SK-N-SH (cell line): ENCODE measurements at regions not wholly inside any gene's neighbourhood (a gene's known extent, or its start where the extent isn't known, plus 50 kb on each side); places are given as distances from the start of the nearest gene placed in this dataset.

Experiments used
- CTCF ChIA-PET: fragments of 300-600, 350-600 bp; formaldehyde crosslinking; extraction: SDS; loops from one replicate; lab custom pipeline; 2021; lab: Yijun Ruan, JAX
- POLR2A ChIA-PET: fragments of 350-600 bp; sonication (Branson Sonifier 250); formaldehyde crosslinking; extraction: SDS; loops from one replicate; lab custom pipeline; 2020; ENCODE audit warnings: antibody characterized with exemption, inconsistent platforms; lab: Yijun Ruan, JAX
- DNase-seq: peaks from one replicate; pipeline ENCODE4 v3.0.0; 2012
- H2AFZ ChIP-seq: fragments of 200-600 bp; sonication (generic); 2 replicates; pipeline ENCODE4 v1.8.1; 2016; ENCODE audit warnings: antibody characterized with exemption, mild to moderate bottlenecking, low read depth
- H3F3A ChIP-seq: fragments of 200-600 bp; sonication (generic); replicated peaks from 2 replicates; pipeline ENCODE3; 2016; ENCODE audit warnings: antibody characterized with exemption, mild to moderate bottlenecking; ENCODE audit not compliant: insufficient read depth
- H3K27ac ChIP-seq, 2 experiments: fragments of 200-500 bp in 1 of 2; fragments of 200-600 bp in 1 of 2; sonication (Bioruptor generic) in 1 of 2; sonication (generic), shearing (Covaris generic) in 1 of 2; 2 replicates each; pipeline versions ENCODE4 v1.5.1 to v1.6.1; 2014 to 2016; ENCODE audit warnings: low read depth in 2 of 2, inconsistent platforms in 1 of 2, low read length in 1 of 2, mild to moderate bottlenecking in 1 of 2, mixed read lengths in 1 of 2
- H3K27me3 ChIP-seq: fragments of 200-600 bp; sonication (generic), shearing (Covaris generic); 2 replicates; pipeline ENCODE4 v1.6.1; 2016; ENCODE audit warnings: mixed run types; ENCODE audit not compliant: insufficient read depth
- H3K36me3 ChIP-seq, 2 experiments: fragments of 200-500 bp in 1 of 2; fragments of 200-600 bp in 1 of 2; sonication (Bioruptor generic) in 1 of 2; sonication (generic) in 1 of 2; replicated peaks in 1 of 2; 2 replicates each; pipeline versions ENCODE3 to v1.5.1; 2014 to 2016; ENCODE audit warnings: low read length in 1 of 2, mild to moderate bottlenecking in 1 of 2; ENCODE audit not compliant: insufficient read depth in 2 of 2, control insufficient read depth in 1 of 2
- H3K4me1 ChIP-seq, 2 experiments: fragments of 200-500 bp in 1 of 2; fragments of 200-600 bp in 1 of 2; sonication (Bioruptor generic) in 1 of 2; sonication (generic), shearing (Covaris generic) in 1 of 2; 2 replicates each; pipeline versions ENCODE4 v1.5.1 to v1.6.1; 2014 to 2016; ENCODE audit warnings: low read depth in 1 of 2, low read length in 1 of 2, mixed run types in 1 of 2; ENCODE audit not compliant: insufficient read depth in 2 of 2, control insufficient read depth in 1 of 2
- H3K4me2 ChIP-seq: fragments of 200-600 bp; sonication (generic), shearing (Covaris generic); 2 replicates; pipeline ENCODE4 v1.6.1; 2017; ENCODE audit warnings: mixed run types
- H3K4me3 ChIP-seq, 2 experiments: fragments of 200-500 bp in 1 of 2; fragments of 200-600 bp in 1 of 2; sonication (Bioruptor generic) in 1 of 2; sonication (generic), shearing (Covaris generic) in 1 of 2; 2 replicates each; pipeline versions ENCODE4 v1.5.1 to v1.8.1; 2014 to 2016; ENCODE audit warnings: low read depth in 2 of 2, inconsistent platforms in 1 of 2, low read length in 1 of 2, mild to moderate bottlenecking in 1 of 2, mixed read lengths in 1 of 2, moderate library complexity in 1 of 2
- H3K79me2 ChIP-seq: fragments of 200-600 bp; sonication (generic); 2 replicates; pipeline ENCODE4 v1.8.1; 2017; ENCODE audit warnings: mild to moderate bottlenecking; ENCODE audit not compliant: insufficient read depth
- H3K9ac ChIP-seq: fragments of 200-600 bp; sonication (generic); 2 replicates; pipeline ENCODE4 v1.6.1; 2017; ENCODE audit warnings: mixed run types
- H3K9me2 ChIP-seq: fragments of 200-600 bp; sonication (generic); 2 replicates; pipeline ENCODE4 v1.6.1; 2017; ENCODE audit warnings: mixed run types
- H3K9me3 ChIP-seq: fragments of 200-600 bp; sonication (generic); 2 replicates; pipeline ENCODE4 v1.6.1; 2017; ENCODE audit warnings: mixed run types, mild to moderate bottlenecking, moderate library complexity
- H4K20me1 ChIP-seq: fragments of 200-600 bp; sonication (generic); 2 replicates; pipeline ENCODE4 v1.6.1; 2017; ENCODE audit warnings: mild to moderate bottlenecking, mixed run types; ENCODE audit not compliant: insufficient read depth
- FOXJ3 ChIP-seq: sonication (generic); formaldehyde crosslinking; IDR thresholded peaks from 2 replicates; pipeline ENCODE4 v1.5.1; 2020; ENCODE audit warnings: mild to moderate bottlenecking, missing genetic modification reagents
- GABPA ChIP-seq: IDR thresholded peaks from 2 replicates; pipeline ENCODE4 v1.4.0; 2012; ENCODE audit warnings: low read depth, mild to moderate bottlenecking
- GATA2 ChIP-seq: sonication (generic); formaldehyde crosslinking; IDR thresholded peaks from 2 replicates; pipeline ENCODE4 v1.5.0; 2020; ENCODE audit warnings: mild to moderate bottlenecking, missing genetic modification reagents
- MXI1 ChIP-seq: IDR thresholded peaks from 2 replicates; pipeline ENCODE4 v1.6.1; 2012; ENCODE audit warnings: mild to moderate bottlenecking, low read depth, low read length, improper control_type of control experiment
- NFIC ChIP-seq: IDR thresholded peaks from 2 replicates; pipeline ENCODE4 v1.4.0; 2012; ENCODE audit warnings: borderline replicate concordance
- NRF1 ChIP-seq: IDR thresholded peaks from 2 replicates; pipeline ENCODE4 v1.6.1; 2012; ENCODE audit warnings: low read depth, mild to moderate bottlenecking, low read length
- RXRA ChIP-seq: IDR thresholded peaks from 2 replicates; pipeline ENCODE4 v1.4.0; 2012; ENCODE audit warnings: low read depth, mild to moderate bottlenecking, borderline replicate concordance
- SIN3A ChIP-seq: IDR thresholded peaks from 2 replicates; pipeline ENCODE4 v1.6.1; 2012; ENCODE audit warnings: low read depth, mild to moderate bottlenecking, low read length, moderate library complexity, borderline replicate concordance
- SMC3 ChIP-seq: IDR thresholded peaks from 2 replicates; pipeline ENCODE4 v1.6.1; 2012; ENCODE audit warnings: low read depth, low read length, improper control_type of control experiment
- TEAD4 ChIP-seq: IDR thresholded peaks from 2 replicates; pipeline ENCODE4 v1.4.0; 2012; ENCODE audit warnings: mild to moderate bottlenecking, borderline replicate concordance; ENCODE audit not compliant: insufficient read depth
- YY1 ChIP-seq: IDR thresholded peaks from 2 replicates; pipeline ENCODE4 v1.4.0; 2012; ENCODE audit warnings: low read depth, mild to moderate bottlenecking
- TF ChIP-seq, protein P1 (sequence below): fragments of 150-350 bp; IDR thresholded peaks from 2 replicates; pipeline ENCODE4 v1.6.1; 2016; ENCODE audit warnings: mild to moderate bottlenecking, low read depth, low read length
- TF ChIP-seq, protein P2 (sequence below): IDR thresholded peaks from 2 replicates; pipeline ENCODE4 v1.4.0; 2012; ENCODE audit warnings: low read depth, borderline replicate concordance
- TF ChIP-seq, protein P3 (sequence below): fragments of 150-350 bp; IDR thresholded peaks from 2 replicates; pipeline ENCODE4 v1.6.1; 2017; ENCODE audit warnings: antibody characterized with exemption, low read length, low read depth, borderline replicate concordance
- TF ChIP-seq, protein P4 (sequence below): IDR thresholded peaks from 2 replicates; pipeline ENCODE4 v1.6.1; 2012; ENCODE audit warnings: mild to moderate bottlenecking, low read depth, low read length, moderate library complexity
- TF ChIP-seq, protein P5 (sequence below): IDR thresholded peaks from 2 replicates; pipeline ENCODE4; 2012
- TF ChIP-seq, protein P6 (sequence below): fragments of 200-600 bp; sonication (generic); IDR thresholded peaks from 2 replicates; pipeline ENCODE4 v1.6.1; 2017; ENCODE audit warnings: antibody characterized with exemption, mild to moderate bottlenecking, moderate library complexity
- TF ChIP-seq, protein P7 (sequence below): IDR thresholded peaks from 2 replicates; pipeline ENCODE4 v1.4.0; 2012; ENCODE audit warnings: low read depth

DNA sequence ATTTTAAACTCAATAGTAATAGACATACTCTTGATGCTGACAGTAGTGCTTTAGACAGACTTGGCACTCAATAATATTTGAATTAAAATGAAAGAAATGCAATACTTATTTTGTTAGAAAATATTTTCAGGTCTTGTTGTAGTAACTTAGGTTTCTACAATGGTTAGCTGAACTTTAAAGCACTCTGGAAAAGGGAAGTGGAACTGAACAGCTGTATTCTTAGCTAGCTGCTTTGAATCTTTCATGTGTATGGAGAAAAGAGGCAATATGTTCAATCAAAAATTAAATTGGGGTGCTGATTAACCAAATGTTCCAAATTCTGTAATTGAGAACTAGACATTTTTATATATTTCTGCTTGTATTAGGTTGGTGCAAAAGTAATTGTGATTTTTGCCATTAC lies 517.9 kb upstream of the RAG2 start:
- no peak for DNase-seq
- POLR2A ChIA-PET: no interaction called here
- CTCF ChIA-PET: no interaction called here
- Histone ChIP-seq H3K79me2 (no peaks in the 10 kb centered on the region), H2AFZ (no peak overlapping the region), H3K36me3 (no peaks in the 10 kb centered on the region), H3K9me2 (no peaks in the 10 kb centered on the region), H3K4me1 (peaks cover 0 to 10% of the 10 kb centered on the region in 2 experiments; a peak in 1 of 4 replicates), H3K9me3 (no peaks in the 10 kb centered on the region), H3K4me3 (no peak overlapping the region), H3K9ac (no peak overlapping the region), H4K20me1 (no peaks in the 10 kb centered on the region), H3F3A (no peaks in the 10 kb centered on the region), H3K27ac (no peak overlapping the region), H3K27me3 (no peaks in the 10 kb centered on the region), H3K4me2 (no peak overlapping the region)
- TF ChIP-seq RXRA (no peak), NRF1 (no peak), GATA2 (CRISPR knock-in tag) (no peak), TEAD4 (no peak), SIN3A (no peak), SMC3 (no peak), FOXJ3 (no peak), GABPA (no peak), MXI1 (no peak), YY1 (no peak), NFIC (no peak)
- TF ChIP-seq, protein P1, sequence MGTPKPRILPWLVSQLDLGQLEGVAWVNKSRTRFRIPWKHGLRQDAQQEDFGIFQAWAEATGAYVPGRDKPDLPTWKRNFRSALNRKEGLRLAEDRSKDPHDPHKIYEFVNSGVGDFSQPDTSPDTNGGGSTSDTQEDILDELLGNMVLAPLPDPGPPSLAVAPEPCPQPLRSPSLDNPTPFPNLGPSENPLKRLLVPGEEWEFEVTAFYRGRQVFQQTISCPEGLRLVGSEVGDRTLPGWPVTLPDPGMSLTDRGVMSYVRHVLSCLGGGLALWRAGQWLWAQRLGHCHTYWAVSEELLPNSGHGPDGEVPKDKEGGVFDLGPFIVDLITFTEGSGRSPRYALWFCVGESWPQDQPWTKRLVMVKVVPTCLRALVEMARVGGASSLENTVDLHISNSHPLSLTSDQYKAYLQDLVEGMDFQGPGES: no peak
- TF ChIP-seq, protein P2, sequence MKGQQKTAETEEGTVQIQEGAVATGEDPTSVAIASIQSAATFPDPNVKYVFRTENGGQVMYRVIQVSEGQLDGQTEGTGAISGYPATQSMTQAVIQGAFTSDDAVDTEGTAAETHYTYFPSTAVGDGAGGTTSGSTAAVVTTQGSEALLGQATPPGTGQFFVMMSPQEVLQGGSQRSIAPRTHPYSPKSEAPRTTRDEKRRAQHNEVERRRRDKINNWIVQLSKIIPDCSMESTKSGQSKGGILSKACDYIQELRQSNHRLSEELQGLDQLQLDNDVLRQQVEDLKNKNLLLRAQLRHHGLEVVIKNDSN: no peak
- TF ChIP-seq, protein P3, sequence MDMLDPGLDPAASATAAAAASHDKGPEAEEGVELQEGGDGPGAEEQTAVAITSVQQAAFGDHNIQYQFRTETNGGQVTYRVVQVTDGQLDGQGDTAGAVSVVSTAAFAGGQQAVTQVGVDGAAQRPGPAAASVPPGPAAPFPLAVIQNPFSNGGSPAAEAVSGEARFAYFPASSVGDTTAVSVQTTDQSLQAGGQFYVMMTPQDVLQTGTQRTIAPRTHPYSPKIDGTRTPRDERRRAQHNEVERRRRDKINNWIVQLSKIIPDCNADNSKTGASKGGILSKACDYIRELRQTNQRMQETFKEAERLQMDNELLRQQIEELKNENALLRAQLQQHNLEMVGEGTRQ: no peak
- TF ChIP-seq, protein P4, sequence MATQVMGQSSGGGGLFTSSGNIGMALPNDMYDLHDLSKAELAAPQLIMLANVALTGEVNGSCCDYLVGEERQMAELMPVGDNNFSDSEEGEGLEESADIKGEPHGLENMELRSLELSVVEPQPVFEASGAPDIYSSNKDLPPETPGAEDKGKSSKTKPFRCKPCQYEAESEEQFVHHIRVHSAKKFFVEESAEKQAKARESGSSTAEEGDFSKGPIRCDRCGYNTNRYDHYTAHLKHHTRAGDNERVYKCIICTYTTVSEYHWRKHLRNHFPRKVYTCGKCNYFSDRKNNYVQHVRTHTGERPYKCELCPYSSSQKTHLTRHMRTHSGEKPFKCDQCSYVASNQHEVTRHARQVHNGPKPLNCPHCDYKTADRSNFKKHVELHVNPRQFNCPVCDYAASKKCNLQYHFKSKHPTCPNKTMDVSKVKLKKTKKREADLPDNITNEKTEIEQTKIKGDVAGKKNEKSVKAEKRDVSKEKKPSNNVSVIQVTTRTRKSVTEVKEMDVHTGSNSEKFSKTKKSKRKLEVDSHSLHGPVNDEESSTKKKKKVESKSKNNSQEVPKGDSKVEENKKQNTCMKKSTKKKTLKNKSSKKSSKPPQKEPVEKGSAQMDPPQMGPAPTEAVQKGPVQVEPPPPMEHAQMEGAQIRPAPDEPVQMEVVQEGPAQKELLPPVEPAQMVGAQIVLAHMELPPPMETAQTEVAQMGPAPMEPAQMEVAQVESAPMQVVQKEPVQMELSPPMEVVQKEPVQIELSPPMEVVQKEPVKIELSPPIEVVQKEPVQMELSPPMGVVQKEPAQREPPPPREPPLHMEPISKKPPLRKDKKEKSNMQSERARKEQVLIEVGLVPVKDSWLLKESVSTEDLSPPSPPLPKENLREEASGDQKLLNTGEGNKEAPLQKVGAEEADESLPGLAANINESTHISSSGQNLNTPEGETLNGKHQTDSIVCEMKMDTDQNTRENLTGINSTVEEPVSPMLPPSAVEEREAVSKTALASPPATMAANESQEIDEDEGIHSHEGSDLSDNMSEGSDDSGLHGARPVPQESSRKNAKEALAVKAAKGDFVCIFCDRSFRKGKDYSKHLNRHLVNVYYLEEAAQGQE: no peak
- TF ChIP-seq, protein P5, sequence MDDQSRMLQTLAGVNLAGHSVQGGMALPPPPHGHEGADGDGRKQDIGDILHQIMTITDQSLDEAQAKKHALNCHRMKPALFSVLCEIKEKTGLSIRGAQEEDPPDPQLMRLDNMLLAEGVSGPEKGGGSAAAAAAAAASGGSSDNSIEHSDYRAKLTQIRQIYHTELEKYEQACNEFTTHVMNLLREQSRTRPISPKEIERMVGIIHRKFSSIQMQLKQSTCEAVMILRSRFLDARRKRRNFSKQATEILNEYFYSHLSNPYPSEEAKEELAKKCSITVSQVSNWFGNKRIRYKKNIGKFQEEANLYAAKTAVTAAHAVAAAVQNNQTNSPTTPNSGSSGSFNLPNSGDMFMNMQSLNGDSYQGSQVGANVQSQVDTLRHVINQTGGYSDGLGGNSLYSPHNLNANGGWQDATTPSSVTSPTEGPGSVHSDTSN: no peak
- TF ChIP-seq, protein P6, sequence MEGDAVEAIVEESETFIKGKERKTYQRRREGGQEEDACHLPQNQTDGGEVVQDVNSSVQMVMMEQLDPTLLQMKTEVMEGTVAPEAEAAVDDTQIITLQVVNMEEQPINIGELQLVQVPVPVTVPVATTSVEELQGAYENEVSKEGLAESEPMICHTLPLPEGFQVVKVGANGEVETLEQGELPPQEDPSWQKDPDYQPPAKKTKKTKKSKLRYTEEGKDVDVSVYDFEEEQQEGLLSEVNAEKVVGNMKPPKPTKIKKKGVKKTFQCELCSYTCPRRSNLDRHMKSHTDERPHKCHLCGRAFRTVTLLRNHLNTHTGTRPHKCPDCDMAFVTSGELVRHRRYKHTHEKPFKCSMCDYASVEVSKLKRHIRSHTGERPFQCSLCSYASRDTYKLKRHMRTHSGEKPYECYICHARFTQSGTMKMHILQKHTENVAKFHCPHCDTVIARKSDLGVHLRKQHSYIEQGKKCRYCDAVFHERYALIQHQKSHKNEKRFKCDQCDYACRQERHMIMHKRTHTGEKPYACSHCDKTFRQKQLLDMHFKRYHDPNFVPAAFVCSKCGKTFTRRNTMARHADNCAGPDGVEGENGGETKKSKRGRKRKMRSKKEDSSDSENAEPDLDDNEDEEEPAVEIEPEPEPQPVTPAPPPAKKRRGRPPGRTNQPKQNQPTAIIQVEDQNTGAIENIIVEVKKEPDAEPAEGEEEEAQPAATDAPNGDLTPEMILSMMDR: no peak
- TF ChIP-seq, protein P7, sequence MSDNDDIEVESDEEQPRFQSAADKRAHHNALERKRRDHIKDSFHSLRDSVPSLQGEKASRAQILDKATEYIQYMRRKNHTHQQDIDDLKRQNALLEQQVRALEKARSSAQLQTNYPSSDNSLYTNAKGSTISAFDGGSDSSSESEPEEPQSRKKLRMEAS: no peak
